ENCODE measurements at regions not wholly inside any gene's neighbourhood (a gene's known extent, or its start where the extent isn't known, plus 50 kb on each side); places are given as distances from the start of the nearest gene placed in this dataset.
"Not testable (repeated sequence)": the region's sequence is repeated elsewhere in the genome, so short reads cannot be mapped to it uniquely, and the experiment has no call there.

DNA sequence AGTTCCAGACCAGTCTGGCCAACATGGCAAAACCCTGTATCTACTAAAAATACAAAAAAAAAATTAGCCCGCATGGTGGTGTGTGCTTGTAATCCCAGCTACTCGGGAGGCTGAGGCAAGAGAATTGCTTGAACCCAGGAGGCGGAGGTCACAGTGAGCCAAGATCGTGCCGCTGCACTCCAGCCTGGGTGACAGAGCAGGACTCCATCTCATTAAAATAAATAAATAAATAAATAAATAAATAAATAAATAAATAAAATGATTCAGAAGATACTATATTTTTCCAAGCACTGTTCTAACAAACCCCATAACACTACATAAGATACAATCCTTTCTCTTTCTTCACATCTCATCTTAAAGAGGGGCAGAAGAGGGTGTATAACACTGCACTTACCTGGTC lies 100.9 kb upstream of the SESTD1 start:
- TF ChIP-seq EZH2 (IDR thresholded peaks at IDR 0.05); POLR2AphosphoS5 (IDR thresholded peaks at IDR 0.05; ENCODE audit: borderline replicate concordance, low read depth, low read length): not testable (repeated sequence)

Data from SK-N-MC (cell line).